ENCODE measurements at regions not wholly inside any gene's neighbourhood (a gene's known extent, or its start where the extent isn't known, plus 50 kb on each side); places are given as distances from the start of the nearest gene placed in this dataset.

DNA sequence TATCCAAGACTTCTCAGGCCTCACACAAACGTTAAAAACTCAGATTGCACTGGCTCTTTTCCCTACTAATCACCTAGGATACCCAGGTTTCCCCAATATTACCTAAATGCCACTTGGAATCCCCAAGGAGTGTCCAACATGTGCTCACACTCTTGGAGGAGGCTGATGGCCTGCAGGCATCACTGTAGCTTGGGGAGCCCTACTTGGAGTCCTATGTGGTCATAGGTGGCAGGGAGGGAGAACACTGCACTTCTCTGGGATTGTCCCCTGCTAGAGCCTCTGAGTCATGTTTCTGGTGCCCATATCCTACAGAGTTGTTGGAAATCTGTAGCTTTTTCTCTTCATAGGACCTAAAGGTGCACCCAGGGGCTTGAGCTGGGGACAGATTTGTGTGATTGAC is 433.7 kb downstream of the ARHGEF28 start:
- DNase-seq (ENCODE audit: low spot score), result no peak

DNA sequence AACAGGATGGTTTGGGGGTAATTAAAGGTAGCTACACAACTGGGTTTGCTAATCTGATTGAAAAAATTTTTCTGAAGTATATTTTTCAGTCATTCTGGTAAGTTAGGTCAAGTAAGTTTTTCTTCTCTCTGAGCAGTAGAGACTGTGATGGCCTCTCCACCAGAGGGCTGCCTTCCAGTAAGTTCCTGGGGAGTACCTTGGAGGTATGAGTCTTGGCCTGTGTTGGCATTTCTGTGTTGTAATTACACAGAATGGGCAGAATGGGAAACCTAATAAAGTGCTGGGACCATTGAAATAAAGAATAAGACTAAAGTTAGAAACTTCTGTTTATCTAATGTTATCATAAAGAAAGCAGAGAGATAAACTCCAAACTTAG is 430.8 kb downstream of the ARHGEF28 start:
- no peak for DNase-seq (ENCODE audit: low spot score)

DNA sequence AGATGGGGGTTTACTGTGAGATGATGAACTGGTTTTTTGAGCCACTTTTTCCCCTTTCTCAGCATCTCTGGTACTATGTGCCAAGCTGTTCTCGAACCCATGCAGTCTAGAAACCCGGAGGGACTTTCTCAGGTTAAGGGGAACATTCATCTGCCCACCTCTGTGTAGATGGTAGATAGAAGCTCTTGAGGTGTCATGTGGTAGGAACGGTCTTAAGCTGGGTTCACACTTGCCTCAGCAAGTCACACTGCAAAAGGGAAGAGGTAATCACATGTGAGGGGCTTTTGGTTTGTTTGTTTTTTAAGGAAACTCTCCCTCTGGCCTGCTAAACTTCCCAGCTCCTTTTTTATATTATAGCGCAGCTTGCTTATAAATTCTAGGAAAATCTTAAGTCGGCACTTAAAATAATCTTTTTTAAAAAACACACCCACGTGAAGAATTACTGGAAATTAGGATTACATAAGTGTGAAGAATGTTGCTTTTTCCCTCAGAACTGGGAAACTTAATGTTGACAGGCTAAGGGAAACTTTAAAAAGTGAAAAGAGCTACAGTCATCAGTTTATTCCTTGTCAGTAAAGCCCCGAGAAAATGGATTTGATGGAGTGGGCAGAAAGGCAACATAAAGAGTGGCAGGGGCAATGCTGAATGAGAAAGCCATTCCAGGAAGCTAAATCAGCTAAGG is 430.3 kb downstream of the ARHGEF28 start:
- no peak for DNase-seq (ENCODE audit: low spot score)

DNA sequence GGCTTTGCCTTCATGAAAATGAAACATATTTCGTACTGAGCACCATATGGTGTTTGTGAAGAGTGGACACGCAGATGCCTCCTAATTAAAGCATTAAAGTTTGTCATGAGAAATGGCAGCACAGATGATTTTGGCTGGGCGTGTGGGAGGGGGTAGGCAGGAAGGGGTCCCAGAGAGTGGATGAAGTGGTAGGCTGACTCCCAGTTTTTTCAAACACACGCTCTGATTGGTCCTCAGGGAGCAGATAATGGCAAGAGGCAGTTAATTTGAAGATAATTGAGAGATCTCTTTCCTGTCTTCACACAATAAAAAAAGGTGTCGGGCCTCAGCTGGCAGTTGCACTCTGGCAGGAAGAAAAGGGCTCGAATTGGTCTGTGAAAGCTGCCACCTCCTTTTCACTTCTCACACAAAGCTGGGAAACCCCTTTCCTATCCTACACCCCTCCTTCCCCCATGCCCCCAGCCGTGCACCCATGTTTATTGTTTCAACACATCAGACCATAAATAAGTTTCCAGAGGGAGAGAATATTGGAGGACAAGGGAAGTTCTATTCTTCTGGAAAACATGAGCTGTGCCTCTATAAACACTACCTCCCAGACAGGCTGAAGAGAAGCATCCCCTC is 429.6 kb downstream of the ARHGEF28 start:
- no peak for DNase-seq (ENCODE audit: low spot score)

DNA sequence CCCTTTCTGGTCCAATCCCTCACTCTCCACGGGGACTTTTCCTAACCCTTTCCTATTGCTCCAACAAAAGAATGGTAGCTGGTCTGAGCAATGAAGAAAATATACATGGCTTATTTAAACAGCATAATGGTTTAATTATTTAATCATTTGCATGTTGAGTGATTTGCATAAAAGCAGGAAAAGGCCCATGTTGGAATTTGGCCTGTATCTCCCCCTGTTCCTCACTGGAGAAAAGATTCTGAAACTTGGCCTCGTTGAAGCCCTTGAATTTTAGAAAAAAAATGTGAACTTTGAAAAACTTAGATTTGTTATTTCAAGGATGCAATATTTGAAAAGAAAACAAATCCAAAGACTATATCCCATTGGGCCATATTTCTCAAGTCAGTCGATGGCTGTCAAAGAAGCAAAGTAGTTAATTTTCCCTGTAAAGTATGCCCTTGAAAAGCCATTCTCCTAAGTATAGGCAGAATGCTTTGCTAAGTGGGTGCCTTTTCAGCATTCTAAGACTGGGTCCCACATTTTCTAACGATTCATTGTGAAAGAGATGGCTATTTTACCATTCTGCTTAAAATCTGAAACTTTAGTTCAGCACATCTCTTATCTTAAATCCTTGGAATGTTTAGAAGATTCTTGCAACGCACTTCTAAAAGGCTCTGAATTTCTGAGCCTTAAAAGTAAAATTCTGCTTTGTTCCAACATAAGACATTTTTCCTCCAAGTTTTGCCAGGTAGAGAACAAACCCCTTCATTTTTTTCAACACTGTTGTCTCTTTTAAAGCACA is 428.8 kb downstream of the ARHGEF28 start:
- DNase-seq (ENCODE audit: low spot score), result no peak

DNA sequence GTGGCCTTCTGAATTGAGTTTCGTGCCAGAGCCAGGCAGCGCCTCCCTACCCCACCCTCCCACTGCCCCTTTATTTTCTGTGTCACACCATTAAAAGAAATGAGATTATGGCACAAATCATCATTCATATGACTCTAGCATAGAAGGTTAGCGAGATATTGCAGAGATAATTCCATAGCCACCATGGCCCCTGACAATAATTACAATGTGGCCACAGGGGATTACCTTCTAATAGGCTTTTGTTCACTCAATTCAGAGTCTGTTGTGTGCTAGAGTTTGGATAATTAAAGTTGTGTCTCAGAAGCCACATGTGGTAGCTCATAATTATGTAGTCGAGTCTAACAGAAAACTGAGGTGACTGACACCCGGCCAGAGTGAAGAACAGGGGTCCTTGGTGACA is 428.1 kb downstream of the ARHGEF28 start:
- DNase-seq (ENCODE audit: low spot score), result no peak

DNA sequence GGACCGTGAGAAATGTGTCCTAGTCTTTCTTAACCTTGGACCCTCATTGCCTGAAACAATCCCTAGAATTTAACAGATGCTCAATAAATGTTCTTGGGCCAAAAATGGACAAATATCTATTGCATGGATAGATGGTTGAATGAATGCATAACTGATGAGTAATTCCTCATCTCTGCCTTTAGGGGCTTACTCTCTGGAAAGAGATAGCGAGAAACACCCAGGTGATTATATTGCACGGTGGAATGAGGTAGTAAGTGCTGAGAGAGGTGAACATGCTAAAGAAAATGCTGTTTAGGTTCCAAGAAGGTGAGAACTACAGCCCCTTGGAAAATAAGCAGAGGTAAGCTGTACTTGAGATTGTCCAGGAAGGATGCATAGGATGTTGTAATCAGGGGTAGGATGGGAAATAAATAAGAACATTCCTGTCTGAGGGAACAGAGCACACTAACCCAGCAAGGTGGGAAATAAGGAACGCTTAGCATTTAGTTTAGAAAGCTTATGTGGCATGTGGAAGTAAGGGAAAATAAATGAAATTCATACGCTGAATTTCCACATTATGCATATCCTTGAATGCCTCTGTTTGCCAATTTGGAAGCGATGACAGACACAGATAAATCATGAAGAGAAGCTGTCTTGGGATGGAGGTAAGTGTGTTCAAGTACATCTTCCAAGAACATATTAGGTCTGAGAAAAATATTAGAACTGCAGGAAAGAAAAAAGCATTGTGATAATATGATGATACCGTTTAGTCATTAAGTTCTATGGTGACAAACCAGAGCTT is 426.6 kb downstream of the ARHGEF28 start:
- no peak for DNase-seq (ENCODE audit: low spot score)

DNA sequence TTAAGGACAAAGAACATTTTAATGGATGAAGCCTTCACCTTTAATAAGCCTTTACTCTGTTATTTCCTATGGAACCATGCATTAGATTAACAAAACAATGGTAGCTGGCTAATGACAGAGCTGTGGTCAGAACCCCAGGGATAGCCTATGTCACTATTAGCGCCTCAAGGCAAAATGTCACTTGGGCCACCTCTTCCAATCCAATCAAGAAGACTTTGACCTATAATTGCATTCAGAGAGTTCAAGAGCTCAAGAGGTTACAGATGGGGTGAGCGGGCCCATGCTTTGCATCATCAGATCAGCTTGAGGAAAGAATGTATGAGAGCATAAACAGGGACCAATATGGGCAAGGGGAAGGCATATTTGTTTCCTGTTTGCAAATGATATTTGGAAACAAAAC is 425.1 kb downstream of the ARHGEF28 start:
- no peak for DNase-seq (ENCODE audit: low spot score)

DNA sequence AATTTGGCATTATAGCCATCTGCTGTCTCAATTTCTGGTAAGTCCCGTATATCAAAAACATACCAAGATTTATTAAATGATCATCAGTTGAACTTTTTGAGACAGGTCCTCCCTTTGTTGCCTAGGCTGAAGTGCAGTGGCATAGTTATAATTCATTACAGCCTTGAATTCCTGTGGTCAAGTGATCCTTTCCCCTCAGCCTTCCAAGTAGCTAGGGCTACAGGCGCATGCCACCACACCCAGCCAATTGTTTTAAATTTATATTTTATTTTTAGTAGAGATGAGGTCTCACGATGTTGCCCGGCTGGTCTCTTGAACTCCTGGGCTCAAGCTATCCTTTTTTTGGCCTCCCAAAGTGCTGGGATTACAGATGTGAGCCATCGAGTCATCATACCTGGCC is 418.9 kb downstream of the ARHGEF28 start:
- no peak for DNase-seq (ENCODE audit: low spot score)

DNA sequence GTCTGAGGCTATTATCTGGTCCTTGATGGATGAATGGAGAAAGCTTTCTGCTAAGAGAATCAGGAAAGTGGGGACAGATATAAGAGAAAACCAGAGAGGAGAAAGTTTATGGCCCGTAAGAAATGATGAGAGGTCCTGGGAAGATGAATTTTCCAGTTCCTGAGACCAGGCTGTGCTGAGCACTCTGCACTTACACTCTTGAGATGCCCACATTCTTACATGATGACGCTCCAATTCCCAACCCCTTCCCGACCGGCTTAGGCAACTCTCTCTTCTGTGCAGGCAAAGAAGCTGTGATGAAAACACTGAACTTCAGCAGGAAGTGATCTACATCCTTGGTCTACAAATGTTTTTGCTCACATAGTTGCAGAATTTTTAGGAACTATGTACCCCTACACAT is 417.0 kb downstream of the ARHGEF28 start:
- DNase-seq (ENCODE audit: low spot score), result no peak

DNA sequence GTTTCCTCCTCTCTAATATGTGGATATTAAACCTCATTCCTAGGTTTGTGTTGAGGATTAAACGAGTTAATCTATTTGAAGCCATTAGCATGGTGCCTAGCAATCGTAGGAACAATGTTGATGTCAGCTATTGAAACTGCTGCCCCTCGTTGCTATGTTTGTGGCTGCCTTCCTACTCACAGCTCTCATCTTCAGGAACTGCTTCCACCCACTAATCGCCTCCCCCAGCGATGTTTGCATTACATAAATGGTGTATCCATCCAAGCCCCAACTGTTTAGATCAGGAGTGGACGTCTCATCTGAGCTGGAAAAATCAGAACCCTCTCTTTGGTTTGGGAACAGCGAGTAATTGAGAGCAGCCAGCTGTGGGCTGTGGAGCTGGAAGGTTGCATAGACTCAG is 416.6 kb downstream of the ARHGEF28 start:
- DNase-seq (ENCODE audit: low spot score), result no peak

DNA sequence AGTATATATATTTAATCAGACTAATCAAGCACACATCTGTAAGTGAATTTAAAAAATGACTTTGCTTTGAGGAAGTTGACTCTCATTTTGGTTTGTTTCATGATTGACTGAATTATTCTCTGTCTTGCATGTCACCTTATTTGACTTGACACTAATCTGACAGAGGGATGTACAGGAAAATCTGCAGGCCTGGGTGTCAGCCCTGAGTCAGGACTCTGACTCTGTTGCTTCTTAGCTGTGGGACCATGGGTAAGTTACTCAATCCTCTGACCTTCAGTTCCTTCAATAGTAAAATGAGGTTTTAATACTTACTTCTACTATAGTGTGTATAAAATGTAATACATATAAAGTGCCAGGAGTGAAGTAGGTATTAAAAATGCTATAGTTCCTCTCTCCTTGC is 415.9 kb downstream of the ARHGEF28 start:
- no peak for DNase-seq (ENCODE audit: low spot score)

DNA sequence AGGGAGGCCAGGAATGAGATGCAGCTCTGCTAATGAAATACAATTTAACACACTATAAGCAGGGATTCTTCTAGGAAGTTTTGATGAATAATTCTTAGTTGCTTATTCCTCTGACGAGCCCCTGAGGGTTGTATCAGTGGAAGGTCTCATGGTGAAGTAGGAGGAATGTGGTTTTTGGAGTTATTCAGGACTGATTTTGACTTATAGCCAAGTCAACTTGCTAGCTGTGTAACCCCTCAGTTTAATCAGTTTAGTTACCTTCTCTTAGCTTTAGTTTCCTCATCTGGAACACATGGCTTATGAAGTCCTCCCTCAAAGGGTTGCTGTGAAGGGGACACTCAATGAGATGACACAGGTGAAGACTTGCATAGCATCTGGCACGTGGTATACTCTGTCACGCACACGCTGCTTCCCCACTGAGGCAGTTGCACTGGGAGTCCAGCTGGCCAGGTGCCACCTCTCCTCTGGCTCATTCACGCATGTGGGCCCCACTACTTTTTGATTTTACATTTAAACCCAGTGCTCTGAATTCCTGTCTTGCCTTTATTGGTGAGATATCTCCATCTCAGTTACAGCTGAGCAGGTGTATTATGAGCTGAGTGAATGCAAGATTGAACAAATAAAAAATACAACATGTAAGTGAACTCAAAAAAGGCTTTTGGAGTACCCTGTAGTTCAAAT is 415.0 kb downstream of the ARHGEF28 start:
- DNase-seq (ENCODE audit: low spot score), result no peak

DNA sequence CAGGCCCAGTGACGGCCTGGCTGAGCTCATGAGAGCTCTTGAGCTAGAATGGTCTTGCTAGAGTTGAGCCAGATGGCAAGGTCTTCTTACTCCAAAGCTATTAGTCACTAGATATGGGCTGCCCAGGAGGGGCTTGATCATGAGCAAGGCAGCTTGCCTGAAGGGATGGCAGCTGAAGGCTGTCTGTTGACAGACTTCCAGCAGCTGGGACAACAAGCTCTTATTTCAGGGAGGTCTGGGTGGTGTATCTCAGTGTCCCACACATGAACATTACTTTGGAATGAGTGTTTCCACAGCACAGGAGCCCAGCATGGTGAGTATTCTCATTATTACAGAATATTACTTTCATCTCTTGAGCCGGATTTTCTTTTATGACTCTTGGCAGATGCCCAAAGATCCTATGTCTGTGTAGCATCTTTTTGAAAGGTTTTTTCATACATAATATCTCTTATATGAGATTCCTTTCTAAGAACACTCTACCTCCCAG is 414.1 kb downstream of the ARHGEF28 start:
- no peak for DNase-seq (ENCODE audit: low spot score)

DNA sequence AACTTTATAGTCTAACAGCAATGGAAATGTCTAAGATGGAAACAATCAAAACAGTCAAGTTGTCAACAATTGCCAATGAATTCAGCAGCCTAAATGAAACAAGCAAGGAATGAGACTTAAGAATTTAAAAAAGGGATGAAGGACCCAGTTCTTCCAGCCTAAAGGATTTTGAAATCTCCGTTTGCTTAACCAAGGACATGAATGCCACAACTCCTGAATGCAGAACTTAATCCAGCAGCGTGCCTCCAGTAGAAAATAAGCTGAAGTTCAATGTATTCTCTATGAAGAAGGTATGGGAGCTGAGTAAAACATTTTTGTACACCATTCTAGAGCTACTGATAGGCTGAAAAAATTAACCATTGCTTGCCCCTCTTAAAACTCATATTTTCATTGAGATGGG is 411.3 kb downstream of the ARHGEF28 start:
- no peak for DNase-seq (ENCODE audit: low spot score)

DNA sequence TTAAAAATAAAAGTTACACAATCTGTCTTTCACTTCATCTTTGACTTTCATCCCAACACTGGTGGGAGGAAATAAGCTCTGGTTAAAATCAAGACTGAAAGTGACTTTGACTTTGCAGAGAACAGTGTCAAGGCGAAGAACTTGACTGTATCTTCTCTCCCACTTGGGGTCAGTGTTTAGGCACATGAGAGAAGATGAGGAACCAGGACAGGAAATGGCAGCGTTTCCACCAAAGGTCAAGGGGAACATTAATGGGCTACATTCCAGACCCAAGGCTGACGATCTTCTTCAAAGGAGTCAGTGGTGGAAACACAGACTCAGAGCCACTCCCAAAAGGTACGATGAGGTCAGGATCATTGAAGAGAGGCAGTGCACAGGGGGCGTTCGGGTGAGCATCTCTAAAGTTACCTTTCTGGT is 409.5 kb downstream of the ARHGEF28 start:
- peak; percentile 39 for DNase-seq (ENCODE audit: low spot score)

DNA sequence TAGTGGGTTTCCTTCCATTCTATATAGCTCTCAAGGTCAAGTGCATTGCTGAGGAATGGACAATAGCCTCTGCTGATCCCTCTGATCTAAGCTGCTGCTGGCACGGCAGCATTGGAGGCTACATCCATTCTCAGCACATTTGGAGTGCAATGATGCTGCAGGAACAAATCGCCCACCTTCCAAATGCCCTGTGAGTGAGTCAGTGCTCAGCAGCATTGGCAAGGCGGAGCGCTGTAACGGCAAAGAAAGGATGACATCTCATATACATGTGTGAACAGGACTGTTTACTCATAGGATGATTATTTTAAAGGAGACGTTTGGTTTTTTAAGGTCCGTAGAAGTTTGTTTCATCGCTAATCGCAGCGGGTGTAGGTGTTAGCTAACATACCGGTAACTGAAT is 408.7 kb downstream of the ARHGEF28 start:
- DNase-seq (ENCODE audit: low spot score), result no peak

DNA sequence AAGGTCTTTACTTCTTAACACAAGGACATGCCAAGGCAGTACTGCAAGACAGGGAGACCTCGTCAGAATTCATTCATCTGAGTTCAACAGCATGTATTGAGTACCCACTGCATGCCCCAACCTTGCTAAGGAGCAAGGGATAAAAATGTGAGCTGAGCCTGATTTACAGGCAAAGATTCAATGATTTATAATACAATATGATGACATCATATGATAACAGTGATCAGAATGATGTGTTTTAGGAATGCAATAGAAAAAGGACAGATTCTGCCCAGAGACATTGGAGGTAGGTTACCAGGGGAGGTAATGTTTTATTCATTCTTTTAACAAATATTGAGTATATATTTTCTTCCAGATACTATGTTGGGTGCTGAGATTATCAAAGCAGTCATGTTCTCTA is 406.6 kb downstream of the ARHGEF28 start:
- no peak for DNase-seq (ENCODE audit: low spot score)

DNA sequence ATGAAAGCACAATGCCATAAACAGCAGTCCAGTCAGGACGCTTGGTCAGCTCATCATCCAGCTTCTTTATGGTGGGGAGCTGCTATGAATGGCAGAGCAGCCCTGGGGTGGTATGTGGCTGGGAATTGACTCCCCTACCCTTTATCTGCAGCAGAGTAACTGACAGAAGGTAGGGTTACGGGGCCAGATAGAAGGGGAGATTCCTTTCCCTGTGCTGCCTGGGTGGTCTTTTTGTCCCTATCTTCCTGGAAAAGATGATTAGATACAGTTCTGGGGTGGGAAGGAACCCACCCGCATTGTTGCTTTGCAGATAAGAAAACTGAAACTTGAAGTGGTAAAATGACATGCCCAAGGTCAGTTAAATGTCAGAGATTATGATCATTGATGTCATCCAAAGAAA is 405.5 kb downstream of the ARHGEF28 start:
- no peak for DNase-seq (ENCODE audit: low spot score)

DNA sequence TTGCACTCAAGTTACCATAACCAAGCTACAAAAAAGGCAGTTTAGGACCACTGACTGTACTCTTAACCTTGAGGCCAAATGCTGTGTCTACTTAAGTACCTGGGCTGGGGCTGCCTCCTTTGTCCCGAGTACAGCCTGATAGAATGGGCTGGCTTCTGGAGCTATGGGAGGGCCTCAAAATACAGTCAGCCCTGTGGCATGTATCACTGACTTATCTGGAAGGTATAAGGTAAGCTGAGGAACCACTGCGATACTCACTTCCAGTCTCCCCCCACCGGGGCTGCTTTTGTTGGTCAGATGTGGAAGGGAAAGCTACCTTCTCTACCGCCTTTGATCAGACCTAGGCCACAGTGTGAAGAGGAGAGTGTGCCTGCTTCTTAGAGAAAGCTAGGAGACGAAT is 404.8 kb downstream of the ARHGEF28 start:
- no peak for DNase-seq (ENCODE audit: low spot score)

DNA sequence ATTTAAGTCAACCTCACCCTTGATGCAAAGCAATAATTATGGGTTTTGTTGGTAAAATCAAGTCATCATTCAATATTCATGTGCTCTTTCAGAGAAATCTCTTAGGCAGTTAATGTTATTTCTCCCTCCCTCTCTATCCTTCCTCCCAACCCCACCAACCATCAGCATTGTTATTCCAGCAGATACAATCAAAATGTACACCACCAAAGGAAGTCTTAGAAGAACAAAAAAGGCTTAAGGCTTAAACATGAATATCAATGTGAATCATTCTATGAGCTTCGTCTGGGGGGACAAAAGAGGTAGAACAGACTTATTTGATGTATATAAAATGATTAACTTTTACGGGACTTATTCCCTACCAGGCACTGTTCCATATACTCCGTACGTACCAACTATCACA is 404.4 kb downstream of the ARHGEF28 start:
- no peak for DNase-seq (ENCODE audit: low spot score)

DNA sequence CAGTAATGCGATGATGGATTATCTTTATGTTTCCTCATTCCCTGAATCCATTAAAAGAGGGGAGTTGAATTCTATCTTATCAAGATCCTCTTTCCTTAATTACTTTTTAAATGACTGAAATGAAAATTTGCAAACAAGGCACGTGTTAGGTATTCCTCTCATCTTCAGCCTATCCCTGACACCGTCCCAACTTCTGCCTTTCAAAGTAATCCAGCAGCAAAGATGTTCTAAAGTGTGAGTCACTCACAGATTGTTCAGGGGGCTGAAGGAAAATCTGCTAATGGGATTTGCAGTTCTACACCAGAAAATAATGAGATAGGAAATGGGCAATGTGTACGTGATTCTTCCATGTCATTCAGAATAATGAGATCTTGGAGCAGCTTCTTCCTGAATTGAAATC is 403.0 kb downstream of the ARHGEF28 start:
- DNase-seq (ENCODE audit: low spot score), result no peak
